ENCODE measurements at regions not wholly inside any gene's neighbourhood (a gene's known extent, or its start where the extent isn't known, plus 50 kb on each side); places are given as distances from the start of the nearest gene placed in this dataset.

GRCh38 chr16:54434859-54435258, 148.3 kb upstream of the IRX3 start:
- Histone ChIP-seq H2AFZ (ENCODE audit: insufficient read depth, low read length, poor library complexity) (no peak overlapping the region), H3K23ac (ENCODE audit: low read length) (no peak overlapping the region), H2AK5ac (ENCODE audit: low read length) (no peak overlapping the region), H3K79me1 (ENCODE audit: low read length) (no peaks in the 10 kb centered on the region), H3K4me3 (ENCODE audit: low read depth, low read length) (no peak overlapping the region), H3K4me2 (ENCODE audit: low read length) (no peak overlapping the region), H3K4me1 (ENCODE audit: control insufficient read depth in 1 of 2, insufficient read depth in 2 of 2, low read length in 2 of 2) (peaks cover 0 to 4% of the 10 kb centered on the region in 2 experiments), H4K12ac (ENCODE audit: low read depth, low read length) (no peak overlapping the region), H3K27me3 (ENCODE audit: insufficient read depth, low read length) (no peaks in the 10 kb centered on the region), H4K91ac (ENCODE audit: low read depth, low read length) (no peak overlapping the region), H3K18ac (ENCODE audit: low read length) (no peak overlapping the region), H2BK5ac (ENCODE audit: low read depth, low read length, poor library complexity) (no peak overlapping the region), H3K27ac (ENCODE audit: low read depth, low read length) (no peak overlapping the region), H2BK12ac (ENCODE audit: low read length) (no peak overlapping the region), H4K8ac (ENCODE audit: low read depth, low read length) (no peak overlapping the region), H3K4ac (ENCODE audit: low read depth, low read length) (no peak overlapping the region), H3K9ac (ENCODE audit: low read length) (no peak overlapping the region), H3K36me3 (ENCODE audit: control insufficient read depth in 1 of 2, insufficient read depth in 2 of 2, low read length in 2 of 2) (no peaks in the 10 kb centered on the region), H2BK120ac (ENCODE audit: insufficient read depth, low read length, poor library complexity) (no peak overlapping the region), H3K9me3 (ENCODE audit: insufficient read depth, low read depth, low read length) (no peaks in the 10 kb centered on the region), H3K79me2 (ENCODE audit: control insufficient read depth, insufficient read depth, low read length, poor library complexity) (no peaks in the 10 kb centered on the region), H3K14ac (ENCODE audit: low read length) (no peak overlapping the region)
- WGBS (ENCODE audit: extremely low coverage, insufficient coverage, insufficient read length): no CpG with 5 or more reads among the region's 1 CpG
- no peak for DNase-seq

- Histone ChIP-seq H3K27ac (ENCODE audit: low read depth, low read length) (no peak overlapping the region), H3K14ac (ENCODE audit: low read length) (no peak overlapping the region), H3K36me3 (ENCODE audit: control insufficient read depth in 1 of 2, insufficient read depth in 2 of 2, low read length in 2 of 2) (no peaks in the 10 kb centered on the region), H2AK5ac (ENCODE audit: low read length) (no peak overlapping the region), H3K4ac (ENCODE audit: low read depth, low read length) (no peak overlapping the region), H4K91ac (ENCODE audit: low read depth, low read length) (no peak overlapping the region), H3K27me3 (ENCODE audit: insufficient read depth, low read length) (no peaks in the 10 kb centered on the region), H2AFZ (ENCODE audit: insufficient read depth, low read length, poor library complexity) (no peak overlapping the region), H2BK120ac (ENCODE audit: insufficient read depth, low read length, poor library complexity) (no peak overlapping the region), H3K4me3 (ENCODE audit: low read depth, low read length) (no peak overlapping the region), H3K23ac (ENCODE audit: low read length) (no peak overlapping the region), H3K79me2 (ENCODE audit: control insufficient read depth, insufficient read depth, low read length, poor library complexity) (no peaks in the 10 kb centered on the region), H3K4me2 (ENCODE audit: low read length) (no peak overlapping the region), H3K18ac (ENCODE audit: low read length) (no peak overlapping the region), H3K9me3 (ENCODE audit: insufficient read depth, low read depth, low read length) (peaks cover 3% of the 10 kb centered on the region), H4K8ac (ENCODE audit: low read depth, low read length) (no peak overlapping the region), H2BK12ac (ENCODE audit: low read length) (no peak overlapping the region), H4K12ac (ENCODE audit: low read depth, low read length) (no peak overlapping the region), H3K4me1 (ENCODE audit: control insufficient read depth in 1 of 2, insufficient read depth in 2 of 2, low read length in 2 of 2) (peaks cover 0 to 4% of the 10 kb centered on the region in 2 experiments), H3K9ac (ENCODE audit: low read length) (no peak overlapping the region), H3K79me1 (ENCODE audit: low read length) (no peaks in the 10 kb centered on the region), H2BK5ac (ENCODE audit: low read depth, low read length, poor library complexity) (no peak overlapping the region)
- no CpG with 5 or more reads among the region's 6 CpGs for WGBS (ENCODE audit: extremely low coverage, insufficient coverage, insufficient read length)
- no peak for DNase-seq
Measured at GRCh38 chr16:54432897-54433229, 146.3 kb upstream of the IRX3 start.

GRCh38 chr16:54431997-54432896, 145.7 kb upstream of the IRX3 start:
- H3K23ac ChIP-seq (ENCODE audit: low read length): no peak overlapping the region
- no peak overlapping the region for H4K12ac ChIP-seq (ENCODE audit: low read depth, low read length)
- H3K27me3 ChIP-seq (ENCODE audit: insufficient read depth, low read length): no peaks in the 10 kb centered on the region
- WGBS (ENCODE audit: extremely low coverage, insufficient coverage, insufficient read length): no CpG with 5 or more reads among the region's 23 CpGs
- H3K9me3 ChIP-seq (ENCODE audit: insufficient read depth, low read depth, low read length): peaks cover 3% of the 10 kb centered on the region
- peaks cover 0 to 4% of the 10 kb centered on the region in 2 experiments for H3K4me1 ChIP-seq (ENCODE audit: control insufficient read depth in 1 of 2, insufficient read depth in 2 of 2, low read length in 2 of 2)
- H3K27ac ChIP-seq (ENCODE audit: low read depth, low read length): no peak overlapping the region
- H4K8ac ChIP-seq (ENCODE audit: low read depth, low read length): no peak overlapping the region
- H3K79me2 ChIP-seq (ENCODE audit: control insufficient read depth, insufficient read depth, low read length, poor library complexity): no peaks in the 10 kb centered on the region
- H3K4ac ChIP-seq (ENCODE audit: low read depth, low read length): no peak overlapping the region
- H4K91ac ChIP-seq (ENCODE audit: low read depth, low read length): no peak overlapping the region
- H3K4me2 ChIP-seq (ENCODE audit: low read length): no peak overlapping the region
- H2AFZ ChIP-seq (ENCODE audit: insufficient read depth, low read length, poor library complexity): no peak overlapping the region
- H2AK5ac ChIP-seq (ENCODE audit: low read length): no peak overlapping the region
- no peak overlapping the region for H3K14ac ChIP-seq (ENCODE audit: low read length)
- H3K79me1 ChIP-seq (ENCODE audit: low read length): no peaks in the 10 kb centered on the region
- H3K18ac ChIP-seq (ENCODE audit: low read length): no peak overlapping the region
- no peak overlapping the region for H3K9ac ChIP-seq (ENCODE audit: low read length)
- no peak overlapping the region for H3K4me3 ChIP-seq (ENCODE audit: low read depth, low read length)
- no peak overlapping the region for H2BK5ac ChIP-seq (ENCODE audit: low read depth, low read length, poor library complexity)
- no peak overlapping the region for H2BK12ac ChIP-seq (ENCODE audit: low read length)
- no peak for DNase-seq
- H3K36me3 ChIP-seq (ENCODE audit: control insufficient read depth in 1 of 2, insufficient read depth in 2 of 2, low read length in 2 of 2): no peaks in the 10 kb centered on the region
- no peak overlapping the region for H2BK120ac ChIP-seq (ENCODE audit: insufficient read depth, low read length, poor library complexity)

- Histone ChIP-seq H3K4me3 (ENCODE audit: low read depth, low read length) (no peak overlapping the region), H2BK5ac (ENCODE audit: low read depth, low read length, poor library complexity) (no peak overlapping the region), H3K27me3 (ENCODE audit: insufficient read depth, low read length) (no peaks in the 10 kb centered on the region), H2BK120ac (ENCODE audit: insufficient read depth, low read length, poor library complexity) (no peak overlapping the region), H3K4ac (ENCODE audit: low read depth, low read length) (no peak overlapping the region), H4K8ac (ENCODE audit: low read depth, low read length) (no peak overlapping the region), H3K36me3 (ENCODE audit: control insufficient read depth in 1 of 2, insufficient read depth in 2 of 2, low read length in 2 of 2) (no peaks in the 10 kb centered on the region), H2AK5ac (ENCODE audit: low read length) (no peak overlapping the region), H3K9me3 (ENCODE audit: insufficient read depth, low read depth, low read length) (peaks cover 3% of the 10 kb centered on the region), H3K14ac (ENCODE audit: low read length) (no peak overlapping the region), H3K9ac (ENCODE audit: low read length) (no peak overlapping the region), H3K27ac (ENCODE audit: low read depth, low read length) (no peak overlapping the region), H2AFZ (ENCODE audit: insufficient read depth, low read length, poor library complexity) (no peak overlapping the region), H3K79me2 (ENCODE audit: control insufficient read depth, insufficient read depth, low read length, poor library complexity) (no peaks in the 10 kb centered on the region), H4K12ac (ENCODE audit: low read depth, low read length) (no peak overlapping the region), H3K4me2 (ENCODE audit: low read length) (no peak overlapping the region), H3K23ac (ENCODE audit: low read length) (no peak overlapping the region), H4K91ac (ENCODE audit: low read depth, low read length) (no peak overlapping the region), H3K4me1 (ENCODE audit: control insufficient read depth in 1 of 2, insufficient read depth in 2 of 2, low read length in 2 of 2) (peaks cover 0 to 4% of the 10 kb centered on the region in 2 experiments), H3K18ac (ENCODE audit: low read length) (no peak overlapping the region), H3K79me1 (ENCODE audit: low read length) (no peaks in the 10 kb centered on the region), H2BK12ac (ENCODE audit: low read length) (no peak overlapping the region)
- WGBS (ENCODE audit: extremely low coverage, insufficient coverage, insufficient read length): no CpG with 5 or more reads among the region's 13 CpGs
- peak in 1 of 2 donors; percentile 31 for DNase-seq
Measured at GRCh38 chr16:54431041-54431996, 144.7 kb upstream of the IRX3 start.

Measured in trophoblast cell (in vitro differentiated cells and primary cell).